Erythroblast (primary cell): ENCODE measurements at regions not wholly inside any gene's neighbourhood (a gene's known extent, or its start where the extent isn't known, plus 50 kb on each side); places are given as distances from the start of the nearest gene placed in this dataset.

Experiments
- GATA1 ChIP-seq: IDR thresholded peaks from 2 replicates; pipeline ENCODE4 v1.6.1; 2011; ENCODE audit warnings: low read depth, mild to moderate bottlenecking, control low read depth, low read length, moderate library complexity
- POLR2A ChIP-seq: IDR thresholded peaks from 2 replicates; pipeline ENCODE4 v1.6.1; 2011; ENCODE audit warnings: mild to moderate bottlenecking, low read length

DNA sequence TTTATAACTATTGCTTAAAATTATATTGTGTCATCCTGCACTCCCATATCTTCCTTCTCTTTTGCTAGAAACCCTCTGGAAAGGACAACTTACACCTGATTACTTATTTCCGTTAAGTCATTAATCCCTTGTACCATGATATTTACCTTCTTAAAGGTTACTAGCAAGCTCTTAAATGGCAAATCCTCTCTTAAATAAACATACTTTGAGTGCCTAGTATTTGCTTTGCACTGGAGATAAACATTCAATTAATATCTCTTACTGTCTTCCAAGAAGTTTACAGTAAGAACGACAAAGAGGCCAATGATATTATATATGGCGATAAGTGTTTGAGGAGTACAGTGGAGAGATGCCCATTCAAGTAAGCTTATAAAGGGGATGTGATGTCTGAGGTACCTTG is 278.3 kb downstream of the HGF start:
- TF ChIP-seq POLR2A (no peak), GATA1 (no peak)
